ENCODE measurements at regions not wholly inside any gene's neighbourhood (a gene's known extent, or its start where the extent isn't known, plus 50 kb on each side); places are given as distances from the start of the nearest gene placed in this dataset.

GRCh38 chr5:121735618-121736017 is 116.1 kb upstream of the FTMT start:
- intact Hi-C loops (cut with micrococcal nuclease) (no loop called here), in situ Hi-C loops (cut with MboI) (no loop called here)
- no peak for FAIRE-seq
- TF ChIP-seq SAP30 (IDR thresholded peaks at IDR 0.05; ENCODE audit: borderline replicate concordance, insufficient read depth, low read depth, low read length, poor library complexity, severe bottlenecking), result no peak
- TF ChIP-seq SMARCA4 (IDR thresholded peaks at IDR 0.05), result no peak
- TF ChIP-seq ZNF830 (CRISPR knock-in tag; IDR thresholded peaks at IDR 0.05), result no peak
- TF ChIP-seq TEAD2 (tag; IDR thresholded peaks at IDR 0.05), result no peak
- TF ChIP-seq SRSF3 (IDR thresholded peaks at IDR 0.05; ENCODE audit: insufficient read depth, low read length), result no peak
- TF ChIP-seq FOS (IDR thresholded peaks at IDR 0.05; ENCODE audit: extremely low read depth, insufficient read length), result no peak
- TF ChIP-seq ZSCAN32 (CRISPR knock-in tag; IDR thresholded peaks at IDR 0.05), result no peak
- no peak for TF ChIP-seq ZNF134 (CRISPR knock-in tag; conservative IDR thresholded peaks at IDR 0.05)
- TF ChIP-seq ZEB2 (IDR thresholded peaks at IDR 0.05), result no peak
- TF ChIP-seq ATF1 (CRISPR knock-in tag; IDR thresholded peaks at IDR 0.05), result no peak
- no peak for TF ChIP-seq ATF1 (tag; IDR thresholded peaks at IDR 0.05)
- H3K27ac ChIP-seq (ENCODE audit: extremely low read depth, low read depth, low read length), result no peak overlapping the region
- H3K27me3 ChIP-seq (ENCODE audit: control insufficient read depth in 2 of 2, insufficient read depth in 2 of 2, low read length in 2 of 2), result no peaks in the 10 kb centered on the region
- H4K20me1 ChIP-seq (replicated peaks; ENCODE audit: control insufficient read depth, insufficient read depth, low read length), result no peaks in the 10 kb centered on the region
- H3K79me2 ChIP-seq (ENCODE audit: control insufficient read depth, insufficient read depth, low read length), result no peaks in the 10 kb centered on the region
- BruUV-seq (replicated peaks), result no TSS peak
- H3K4me2 ChIP-seq (ENCODE audit: insufficient read depth, low read length), result no peak overlapping the region
- H3K4me1 ChIP-seq (replicated peaks in 1 of 2; ENCODE audit: control insufficient read depth in 2 of 2, insufficient read depth in 2 of 2, low read length in 2 of 2), result no peaks in the 10 kb centered on the region; a peak in 1 of 5 replicates
- 0 out of 2 replicates have a peak, but pooled peaks cover 2% of the 10 kb centered on the region for H3K9me3 ChIP-seq (replicated peaks; ENCODE audit: control insufficient read depth, insufficient read depth, low read depth, low read length)
- H3K9ac ChIP-seq (ENCODE audit: insufficient read depth in 1 of 2, low read depth in 2 of 2, low read length in 2 of 2), result no peak overlapping the region
- H3K9me1 ChIP-seq (ENCODE audit: control insufficient read depth, insufficient read depth, low read length), result no peaks in the 10 kb centered on the region
- no peak for DNase-seq (ENCODE audit: extremely low read depth in 1 of 4, low spot score in 3 of 4)
- ATAC-seq, result no peak
- WGBS (ENCODE audit: insufficient coverage, low coverage, missing lambda C conversion rate), result 9% methylated on average over 2 of the region's 2 CpGs
- CTCF ChIA-PET (ENCODE audit: low intra/inter-chr PET ratio), result no interaction called here
- no peak overlapping the region for H2AFZ ChIP-seq (ENCODE audit: low read depth, low read length)
- H3K4me3 ChIP-seq, result no peak overlapping the region
- H3K36me3 ChIP-seq (ENCODE audit: control insufficient read depth, insufficient read depth, low read length), result no peaks in the 10 kb centered on the region
- POLR2A ChIA-PET, result no interaction called here

All from K562 (cell line).